ENCODE measurements at regions not wholly inside any gene's neighbourhood (a gene's known extent, or its start where the extent isn't known, plus 50 kb on each side); places are given as distances from the start of the nearest gene placed in this dataset.

DNA sequence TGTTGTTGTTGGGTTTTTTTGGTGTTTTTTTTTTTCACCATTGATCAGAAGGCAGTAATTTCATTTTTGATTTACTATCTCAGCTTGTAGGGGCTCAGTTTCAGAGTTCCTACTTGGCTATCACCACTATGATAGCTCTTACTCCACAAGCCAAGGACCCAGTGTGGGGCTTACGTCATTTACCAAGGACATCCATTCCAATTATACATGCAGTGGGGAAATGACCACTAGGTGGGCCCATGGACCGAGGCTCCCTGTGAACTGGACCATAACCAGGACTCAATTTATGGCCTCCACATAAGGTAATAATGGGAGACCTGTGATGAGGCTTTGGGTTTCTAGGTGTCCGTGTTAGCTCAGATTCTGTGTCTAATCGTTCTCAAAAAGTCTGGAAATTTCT is 67.5 kb upstream of the CACNA1D start:
- no peak overlapping the region for H2AFZ ChIP-seq (ENCODE audit: low read depth, low read length)
- intact Hi-C loops (cut with micrococcal nuclease) (no loop called here), dilution Hi-C loops (cut with MboI; ENCODE audit: extremely low pct_ligation_motif_present, low sequenced_read_pairs) (no loop called here)
- ChIA-PET CTCF (interaction anchor here (0.6 kb wide), 1 partner anchor 158 kb away, joined by 3 read pairs; no protein-coding TSS in a partner anchor), POLR2A (no interaction called here)
- H3K9ac ChIP-seq (replicated peaks; ENCODE audit: extremely low read depth, insufficient read depth, low read length), result no peak overlapping the region
- peaks cover 0 to 2% of the 10 kb centered on the region in 2 experiments for H3K27me3 ChIP-seq (ENCODE audit: control insufficient read depth in 2 of 2, insufficient read depth in 2 of 2, low read length in 2 of 2)
- no peak overlapping the region for H3K27ac ChIP-seq (ENCODE audit: insufficient read depth, low read depth, low read length)
- BruUV-seq (replicated peaks), result no TSS peak
- H3K4me3 ChIP-seq (replicated peaks in 1 of 3; ENCODE audit: insufficient read depth in 1 of 3, low read depth in 1 of 3, low read length in 3 of 3), result no peak overlapping the region
- H3K4me2 ChIP-seq (ENCODE audit: insufficient read depth, low read length), result no peak overlapping the region
- no peak for DNase-seq (ENCODE audit: low read depth, low spot score)
- no peaks in the 10 kb centered on the region for H4K20me1 ChIP-seq (replicated peaks; ENCODE audit: control insufficient read depth, extremely low read depth, insufficient read depth, low read length)
- no peaks in the 10 kb centered on the region for H3K36me3 ChIP-seq (ENCODE audit: control insufficient read depth in 2 of 2, extremely low read depth in 1 of 2, insufficient read depth in 2 of 2, low read length in 2 of 2)
- no peaks in the 10 kb centered on the region for H3K9me1 ChIP-seq (replicated peaks; ENCODE audit: control insufficient read depth, extremely low read depth, insufficient read depth, low read length)
- no peak for FAIRE-seq
- H3K4me1 ChIP-seq (ENCODE audit: control insufficient read depth, extremely low read depth, insufficient read depth, low read length), result no peaks in the 10 kb centered on the region
- no peaks in the 10 kb centered on the region for H3K9me3 ChIP-seq (replicated peaks; ENCODE audit: control insufficient read depth, insufficient read depth, low read length)
- no peaks in the 10 kb centered on the region for H3K79me2 ChIP-seq (ENCODE audit: control insufficient read depth, insufficient read depth, low read length)
- TF ChIP-seq GATA2 (IDR thresholded peaks at IDR 0.05; ENCODE audit: insufficient read depth, insufficient read length, low read depth, low read length), result no peak
- TF ChIP-seq, protein P1, sequence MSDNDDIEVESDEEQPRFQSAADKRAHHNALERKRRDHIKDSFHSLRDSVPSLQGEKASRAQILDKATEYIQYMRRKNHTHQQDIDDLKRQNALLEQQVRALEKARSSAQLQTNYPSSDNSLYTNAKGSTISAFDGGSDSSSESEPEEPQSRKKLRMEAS (IDR thresholded peaks at IDR 0.05; ENCODE audit: insufficient read depth, insufficient read length), result no peak
- no peak for TF ChIP-seq POLR2A (IDR thresholded peaks at IDR 0.05; ENCODE audit: low read depth, low read length)
- TF ChIP-seq JUN (IDR thresholded peaks at IDR 0.05; ENCODE audit: borderline replicate concordance, insufficient read depth, insufficient read length, low read depth), result no peak
- TF ChIP-seq EZH2 (IDR thresholded peaks at IDR 0.05; ENCODE audit: borderline replicate concordance, low read depth, low read length, severe bottlenecking), result no peak
- no peak for TF ChIP-seq POLR2AphosphoS5 (IDR thresholded peaks at IDR 0.05; ENCODE audit: insufficient read depth, low read depth, low read length)
- TF ChIP-seq FOS (IDR thresholded peaks at IDR 0.05; ENCODE audit: borderline replicate concordance, insufficient read depth, low read length), result no peak
- TF ChIP-seq MYC (IDR thresholded peaks at IDR 0.05; ENCODE audit: low read depth, low read length), result no peak
- TF ChIP-seq, protein P2, sequence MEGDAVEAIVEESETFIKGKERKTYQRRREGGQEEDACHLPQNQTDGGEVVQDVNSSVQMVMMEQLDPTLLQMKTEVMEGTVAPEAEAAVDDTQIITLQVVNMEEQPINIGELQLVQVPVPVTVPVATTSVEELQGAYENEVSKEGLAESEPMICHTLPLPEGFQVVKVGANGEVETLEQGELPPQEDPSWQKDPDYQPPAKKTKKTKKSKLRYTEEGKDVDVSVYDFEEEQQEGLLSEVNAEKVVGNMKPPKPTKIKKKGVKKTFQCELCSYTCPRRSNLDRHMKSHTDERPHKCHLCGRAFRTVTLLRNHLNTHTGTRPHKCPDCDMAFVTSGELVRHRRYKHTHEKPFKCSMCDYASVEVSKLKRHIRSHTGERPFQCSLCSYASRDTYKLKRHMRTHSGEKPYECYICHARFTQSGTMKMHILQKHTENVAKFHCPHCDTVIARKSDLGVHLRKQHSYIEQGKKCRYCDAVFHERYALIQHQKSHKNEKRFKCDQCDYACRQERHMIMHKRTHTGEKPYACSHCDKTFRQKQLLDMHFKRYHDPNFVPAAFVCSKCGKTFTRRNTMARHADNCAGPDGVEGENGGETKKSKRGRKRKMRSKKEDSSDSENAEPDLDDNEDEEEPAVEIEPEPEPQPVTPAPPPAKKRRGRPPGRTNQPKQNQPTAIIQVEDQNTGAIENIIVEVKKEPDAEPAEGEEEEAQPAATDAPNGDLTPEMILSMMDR (IDR thresholded peaks at IDR 0.05; ENCODE audit: extremely low read depth in 1 of 2, insufficient read depth in 1 of 2, low read depth in 1 of 2, low read length in 2 of 2), result no peak

Data from endothelial cell of umbilical vein (primary cell).